ENCODE measurements at regions not wholly inside any gene's neighbourhood (a gene's known extent, or its start where the extent isn't known, plus 50 kb on each side); places are given as distances from the start of the nearest gene placed in this dataset.

DNA sequence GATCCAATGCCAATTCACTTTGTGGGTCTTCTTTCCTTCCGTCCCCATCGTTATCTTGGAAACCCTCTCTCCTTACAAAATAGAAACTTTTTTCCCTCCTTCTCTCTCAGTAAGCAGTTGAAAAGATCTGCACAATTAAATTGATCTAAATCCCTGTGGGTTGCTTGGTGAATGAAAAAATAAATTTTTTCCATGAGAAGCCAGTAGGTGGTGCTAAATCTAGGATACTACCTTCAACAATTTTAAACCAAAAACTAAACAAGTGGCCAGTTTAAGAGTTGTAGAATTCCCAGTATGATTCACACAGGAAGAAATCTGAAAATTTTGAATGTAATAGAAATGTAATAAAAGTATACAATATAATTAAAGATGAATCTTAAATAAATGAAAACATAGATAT is 990.3 kb upstream of the ZNF722 start:
- Histone ChIP-seq H3K9me3 (ENCODE audit: control insufficient read depth, insufficient read depth, low read depth, low read length) (no peaks in the 10 kb centered on the region), H3K27ac (ENCODE audit: low read length) (no peak overlapping the region), H3K4me3 (ENCODE audit: low read depth in 2 of 2, low read length in 2 of 2) (no peak overlapping the region), H3K36me3 (ENCODE audit: control insufficient read depth, insufficient read depth, low read length) (no peaks in the 10 kb centered on the region), H3K4me1 (ENCODE audit: control insufficient read depth, insufficient read depth, low read length) (no peaks in the 10 kb centered on the region), H3K27me3 (ENCODE audit: control insufficient read depth, insufficient read depth, low read length) (no peaks in the 10 kb centered on the region)
- intact Hi-C loops (cut with micrococcal nuclease; ENCODE audit: unreplicated experiment) (no loop called here), in situ Hi-C loops (cut with HindIII; ENCODE audit: low pct_unique_long_range_greater_than_20kb, low sequenced_read_pairs) (no loop called here)
- DNase-seq (ENCODE audit: low read depth, low spot score) (no peak), ATAC-seq (no peak)
- POLR2A ChIA-PET, result no interaction called here
- CTCF ChIA-PET, result no interaction called here
- no peak for TF ChIP-seq POLR2AphosphoS5 (IDR thresholded peaks at IDR 0.05; ENCODE audit: low read depth, low read length)
- TF ChIP-seq TCF7L2 (IDR thresholded peaks at IDR 0.05; ENCODE audit: low read depth, low read length), result no peak
- no peak for TF ChIP-seq SIN3A (IDR thresholded peaks at IDR 0.05; ENCODE audit: borderline replicate concordance, insufficient read depth, low read depth, low read length)
- TF ChIP-seq, protein P1, sequence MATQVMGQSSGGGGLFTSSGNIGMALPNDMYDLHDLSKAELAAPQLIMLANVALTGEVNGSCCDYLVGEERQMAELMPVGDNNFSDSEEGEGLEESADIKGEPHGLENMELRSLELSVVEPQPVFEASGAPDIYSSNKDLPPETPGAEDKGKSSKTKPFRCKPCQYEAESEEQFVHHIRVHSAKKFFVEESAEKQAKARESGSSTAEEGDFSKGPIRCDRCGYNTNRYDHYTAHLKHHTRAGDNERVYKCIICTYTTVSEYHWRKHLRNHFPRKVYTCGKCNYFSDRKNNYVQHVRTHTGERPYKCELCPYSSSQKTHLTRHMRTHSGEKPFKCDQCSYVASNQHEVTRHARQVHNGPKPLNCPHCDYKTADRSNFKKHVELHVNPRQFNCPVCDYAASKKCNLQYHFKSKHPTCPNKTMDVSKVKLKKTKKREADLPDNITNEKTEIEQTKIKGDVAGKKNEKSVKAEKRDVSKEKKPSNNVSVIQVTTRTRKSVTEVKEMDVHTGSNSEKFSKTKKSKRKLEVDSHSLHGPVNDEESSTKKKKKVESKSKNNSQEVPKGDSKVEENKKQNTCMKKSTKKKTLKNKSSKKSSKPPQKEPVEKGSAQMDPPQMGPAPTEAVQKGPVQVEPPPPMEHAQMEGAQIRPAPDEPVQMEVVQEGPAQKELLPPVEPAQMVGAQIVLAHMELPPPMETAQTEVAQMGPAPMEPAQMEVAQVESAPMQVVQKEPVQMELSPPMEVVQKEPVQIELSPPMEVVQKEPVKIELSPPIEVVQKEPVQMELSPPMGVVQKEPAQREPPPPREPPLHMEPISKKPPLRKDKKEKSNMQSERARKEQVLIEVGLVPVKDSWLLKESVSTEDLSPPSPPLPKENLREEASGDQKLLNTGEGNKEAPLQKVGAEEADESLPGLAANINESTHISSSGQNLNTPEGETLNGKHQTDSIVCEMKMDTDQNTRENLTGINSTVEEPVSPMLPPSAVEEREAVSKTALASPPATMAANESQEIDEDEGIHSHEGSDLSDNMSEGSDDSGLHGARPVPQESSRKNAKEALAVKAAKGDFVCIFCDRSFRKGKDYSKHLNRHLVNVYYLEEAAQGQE (IDR thresholded peaks at IDR 0.05; ENCODE audit: insufficient read depth in 1 of 2, low read depth in 2 of 2, low read length in 1 of 2), result no peak
- no peak; the same call in 1 of the 2 replicates for TF ChIP-seq CTCF (IDR thresholded peaks at IDR 0.05)
- BruUV-seq (replicated peaks), result no TSS peak

- Histone ChIP-seq H3K27ac (ENCODE audit: low read length) (no peak overlapping the region), H3K4me1 (ENCODE audit: control insufficient read depth, insufficient read depth, low read length) (no peaks in the 10 kb centered on the region), H3K36me3 (ENCODE audit: control insufficient read depth, insufficient read depth, low read length) (no peaks in the 10 kb centered on the region), H3K9me3 (ENCODE audit: control insufficient read depth, insufficient read depth, low read depth, low read length) (no peaks in the 10 kb centered on the region), H3K4me3 (ENCODE audit: low read depth in 2 of 2, low read length in 2 of 2) (no peak overlapping the region), H3K27me3 (ENCODE audit: control insufficient read depth, insufficient read depth, low read length) (no peaks in the 10 kb centered on the region)
- in situ Hi-C loops (cut with HindIII; ENCODE audit: low pct_unique_long_range_greater_than_20kb, low sequenced_read_pairs) (no loop called here), intact Hi-C loops (cut with micrococcal nuclease; ENCODE audit: unreplicated experiment) (no loop called here)
- BruUV-seq (replicated peaks), result no TSS peak
- ChIA-PET POLR2A (no interaction called here), CTCF (no interaction called here)
- no peak for TF ChIP-seq TCF7L2 (IDR thresholded peaks at IDR 0.05; ENCODE audit: low read depth, low read length)
- no peak for DNase-seq (ENCODE audit: low read depth, low spot score)
- no peak for ATAC-seq
Observed at GRCh38 chr7:63009771-63010170, 988.9 kb upstream of the ZNF722 start.

DNA sequence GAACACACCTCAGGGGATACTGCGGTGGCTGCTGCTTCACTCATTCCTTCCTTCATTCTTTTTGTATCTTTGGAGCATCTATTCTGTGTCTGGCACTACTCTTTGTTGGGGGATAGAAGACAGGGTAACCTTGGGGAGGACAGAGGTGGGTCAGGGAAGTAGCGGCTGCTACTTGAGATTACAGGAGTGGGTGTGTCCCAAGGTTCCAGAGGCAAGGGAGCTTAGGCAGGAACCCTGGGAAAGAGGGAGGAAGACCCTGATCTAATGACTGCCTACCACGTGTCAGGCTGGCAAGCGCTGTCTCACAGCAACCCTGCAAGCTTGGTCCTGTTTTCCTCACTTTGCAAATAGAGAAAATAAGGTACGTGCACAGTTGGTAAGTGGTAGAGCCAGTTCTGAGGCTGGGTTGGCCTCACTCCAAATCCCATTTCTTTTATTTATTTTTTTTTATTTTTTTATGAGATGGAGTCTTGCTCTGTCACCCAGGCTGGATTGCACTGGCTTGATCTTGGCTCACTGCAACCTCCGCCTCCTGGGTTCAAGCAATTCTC is 985.9 kb upstream of the ZNF722 start:
- no peaks in the 10 kb centered on the region for H3K27me3 ChIP-seq (ENCODE audit: control insufficient read depth, insufficient read depth, low read length)
- BruUV-seq (replicated peaks), result no TSS peak
- DNase-seq (ENCODE audit: low read depth, low spot score), result no peak
- POLR2A ChIA-PET, result no interaction called here
- no peaks in the 10 kb centered on the region for H3K9me3 ChIP-seq (ENCODE audit: control insufficient read depth, insufficient read depth, low read depth, low read length)
- TF ChIP-seq, protein P1 (IDR thresholded peaks at IDR 0.05; ENCODE audit: insufficient read depth in 1 of 2, low read depth in 2 of 2, low read length in 1 of 2), result no peak
- TF ChIP-seq CTCF (IDR thresholded peaks at IDR 0.05) (no peak), POLR2AphosphoS5 (IDR thresholded peaks at IDR 0.05; ENCODE audit: low read depth, low read length) (no peak)
- H3K27ac ChIP-seq (ENCODE audit: low read length), result no peak overlapping the region
- intact Hi-C loops (cut with micrococcal nuclease; ENCODE audit: unreplicated experiment), result no loop called here
- no peak overlapping the region for H3K4me3 ChIP-seq (ENCODE audit: low read depth in 2 of 2, low read length in 2 of 2)
- no peak for ATAC-seq
- CTCF ChIA-PET, result no interaction called here
- no peaks in the 10 kb centered on the region for H3K36me3 ChIP-seq (ENCODE audit: control insufficient read depth, insufficient read depth, low read length)
- in situ Hi-C loops (cut with HindIII; ENCODE audit: low pct_unique_long_range_greater_than_20kb, low sequenced_read_pairs), result no loop called here
- no peaks in the 10 kb centered on the region for H3K4me1 ChIP-seq (ENCODE audit: control insufficient read depth, insufficient read depth, low read length)
